AG04450 (cell line): ENCODE measurements at regions not wholly inside any gene's neighbourhood (a gene's known extent, or its start where the extent isn't known, plus 50 kb on each side); places are given as distances from the start of the nearest gene placed in this dataset.

Experiments used
- CTCF ChIA-PET: fragments of 300-600, 350-600 bp; formaldehyde crosslinking; extraction: SDS; loops from one replicate; lab custom pipeline; 2022; ENCODE audit warnings: antibody characterized with exemption, inconsistent platforms; lab: Charles Lee
- POLR2A ChIA-PET: fragments of 350-600 bp; formaldehyde crosslinking; extraction: SDS; loops from one replicate; lab custom pipeline; 2021; ENCODE audit warnings: antibody characterized with exemption, inconsistent platforms; lab: Yijun Ruan, JAX
- DNase-seq: peaks from one replicate; pipeline ENCODE4 v3.0.0-alpha.2; 2011; ENCODE audit warnings: low read depth, low spot score
- H3K27ac ChIP-seq: one replicate; pipeline ENCODE4 v1.5.1; 2012; ENCODE audit warnings: low read depth, low read length, control low read depth
- H3K27me3 ChIP-seq: one replicate; pipeline ENCODE4 v1.6.0; 2012; ENCODE audit warnings: low read length; ENCODE audit not compliant: control insufficient read depth, insufficient read depth
- H3K4me3 ChIP-seq: 2 replicates; pipeline ENCODE4 v1.5.1; 2011; ENCODE audit warnings: mild to moderate bottlenecking, low read depth, low read length, control low read depth
- H3K9me3 ChIP-seq: 2 replicates; pipeline ENCODE4 v1.5.1; 2012; ENCODE audit warnings: low read length; ENCODE audit not compliant: control insufficient read depth, insufficient read depth
- TF ChIP-seq, protein P1 (sequence below): IDR thresholded peaks from 2 replicates; pipeline ENCODE4 v1.5.1; 2011; ENCODE audit warnings: low read depth, low read length, control low read depth, inconsistent platforms

- Histone ChIP-seq H3K27ac (no peak overlapping the region), H3K4me3 (no peak overlapping the region), H3K27me3 (no peaks in the 10 kb centered on the region), H3K9me3 (peaks cover 59% of the 10 kb centered on the region)
- DNase-seq: no peak
- ChIA-PET CTCF (no interaction called here), POLR2A (interaction anchor here (0.8 kb wide), 1 partner anchor 99 kb away, joined by 3 read pairs; no protein-coding TSS in a partner anchor)
- TF ChIP-seq, protein P1, sequence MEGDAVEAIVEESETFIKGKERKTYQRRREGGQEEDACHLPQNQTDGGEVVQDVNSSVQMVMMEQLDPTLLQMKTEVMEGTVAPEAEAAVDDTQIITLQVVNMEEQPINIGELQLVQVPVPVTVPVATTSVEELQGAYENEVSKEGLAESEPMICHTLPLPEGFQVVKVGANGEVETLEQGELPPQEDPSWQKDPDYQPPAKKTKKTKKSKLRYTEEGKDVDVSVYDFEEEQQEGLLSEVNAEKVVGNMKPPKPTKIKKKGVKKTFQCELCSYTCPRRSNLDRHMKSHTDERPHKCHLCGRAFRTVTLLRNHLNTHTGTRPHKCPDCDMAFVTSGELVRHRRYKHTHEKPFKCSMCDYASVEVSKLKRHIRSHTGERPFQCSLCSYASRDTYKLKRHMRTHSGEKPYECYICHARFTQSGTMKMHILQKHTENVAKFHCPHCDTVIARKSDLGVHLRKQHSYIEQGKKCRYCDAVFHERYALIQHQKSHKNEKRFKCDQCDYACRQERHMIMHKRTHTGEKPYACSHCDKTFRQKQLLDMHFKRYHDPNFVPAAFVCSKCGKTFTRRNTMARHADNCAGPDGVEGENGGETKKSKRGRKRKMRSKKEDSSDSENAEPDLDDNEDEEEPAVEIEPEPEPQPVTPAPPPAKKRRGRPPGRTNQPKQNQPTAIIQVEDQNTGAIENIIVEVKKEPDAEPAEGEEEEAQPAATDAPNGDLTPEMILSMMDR: no peak
These were observed 365.1 kb upstream of the SFSWAP start for GRCh38 chr12:131345521-131346436.

GRCh38 chr12:131346555-131347344, 364.1 kb upstream of the SFSWAP start:
- Histone ChIP-seq H3K9me3 (peaks cover 62% of the 10 kb centered on the region), H3K27ac (no peak overlapping the region), H3K4me3 (no peak overlapping the region), H3K27me3 (no peaks in the 10 kb centered on the region)
- DNase-seq: no peak
- TF ChIP-seq, protein P1: no peak
- ChIA-PET CTCF (no interaction called here), POLR2A (no interaction called here)

DNA sequence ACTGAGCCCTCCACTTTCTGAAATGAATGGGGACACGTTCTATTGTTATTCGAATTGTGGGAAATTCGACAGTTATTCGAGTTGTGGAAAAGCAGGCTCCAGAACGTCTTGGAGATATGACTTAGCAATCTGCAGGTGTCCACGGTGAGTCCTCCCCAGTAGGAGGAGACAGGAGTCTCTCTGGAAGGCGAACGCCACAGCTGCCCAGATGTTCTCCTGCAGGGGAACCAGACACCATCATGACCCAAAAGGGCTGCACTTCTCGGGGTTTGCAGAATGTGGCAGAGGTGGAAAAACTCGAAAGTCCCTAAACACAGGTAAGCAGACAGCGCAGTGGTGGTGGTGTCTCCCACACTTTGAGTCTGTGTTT, 363.6 kb upstream of the SFSWAP start:
- CTCF ChIA-PET: no interaction called here
- TF ChIP-seq, protein P1: no peak
- POLR2A ChIA-PET: no interaction called here
- Histone ChIP-seq H3K4me3 (no peak overlapping the region), H3K9me3 (peaks cover 67% of the 10 kb centered on the region), H3K27me3 (no peaks in the 10 kb centered on the region), H3K27ac (no peak overlapping the region)
- DNase-seq: no peak

DNA sequence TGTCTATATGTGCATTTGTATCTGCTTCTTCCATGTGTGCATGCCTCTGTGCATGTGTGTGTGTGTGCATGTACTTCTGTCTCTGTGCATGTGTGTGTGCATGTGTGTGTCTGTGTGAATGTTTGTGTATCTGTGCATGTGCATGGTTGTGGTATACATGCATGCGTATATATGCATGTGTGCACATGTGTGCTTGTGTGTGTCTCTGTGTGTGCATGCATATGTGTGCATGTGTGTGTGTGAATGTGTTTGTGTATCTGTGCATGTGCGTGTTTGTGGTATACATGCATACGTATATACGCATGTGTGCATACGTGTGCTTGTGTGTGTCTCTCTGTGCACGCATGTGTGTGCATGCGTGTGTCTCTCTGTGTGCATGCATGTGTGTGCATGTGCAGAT, 363.2 kb upstream of the SFSWAP start:
- no peaks in the 10 kb centered on the region for H3K27me3 ChIP-seq
- no peak overlapping the region for H3K27ac ChIP-seq
- POLR2A ChIA-PET: no interaction called here
- TF ChIP-seq, protein P1: no peak
- H3K4me3 ChIP-seq: no peak overlapping the region
- no peak for DNase-seq
- H3K9me3 ChIP-seq: peaks cover 71% of the 10 kb centered on the region
- CTCF ChIA-PET: no interaction called here

- Histone ChIP-seq H3K27ac (no peak overlapping the region), H3K27me3 (no peaks in the 10 kb centered on the region), H3K9me3 (peaks cover 76% of the 10 kb centered on the region), H3K4me3 (no peak overlapping the region)
- CTCF ChIA-PET: no interaction called here
- POLR2A ChIA-PET: no interaction called here
- TF ChIP-seq, protein P1: no peak
- no peak for DNase-seq
These were observed 362.7 kb upstream of the SFSWAP start for GRCh38 chr12:131348231-131348630.
